Fibroblast of lung (primary cell): ENCODE measurements at regions not wholly inside any gene's neighbourhood (a gene's known extent, or its start where the extent isn't known, plus 50 kb on each side); places are given as distances from the start of the nearest gene placed in this dataset.

ENCODE experiments used
- CTCF ChIP-seq, 2 donors: IDR thresholded peaks in 1 of 2; conservative IDR thresholded peaks in 1 of 2; 1 replicate in 1 of 2; 2 replicates in 1 of 2; pipeline ENCODE4 v1.5.1; 2011 to 2012; ENCODE audit warnings: low read length in 2 of 2, control low read depth in 1 of 2, inconsistent platforms in 1 of 2, low read depth in 1 of 2, mild to moderate bottlenecking in 1 of 2
- EZH2 ChIP-seq: IDR thresholded peaks from 2 replicates; pipeline ENCODE4 v1.5.1; 2012; ENCODE audit warnings: low read length, control low read depth, mild to moderate bottlenecking; ENCODE audit errors: missing control alignments

GRCh38 chr6:84551797-84552196 lies 212.6 kb downstream of the TBX18 start:
- TF ChIP-seq CTCF (conservative IDR thresholded peaks at IDR 0.05 in 1 of 2, IDR thresholded peaks at IDR 0.05 in 1 of 2; ENCODE audit: low read depth in 1 of 2, low read length in 2 of 2): no peak
- no peak for TF ChIP-seq EZH2
